Keratinocyte (primary cell): ENCODE measurements at regions not wholly inside any gene's neighbourhood (a gene's known extent, or its start where the extent isn't known, plus 50 kb on each side); places are given as distances from the start of the nearest gene placed in this dataset.

Experiments
- DNase-seq: peaks from one replicate; pipeline ENCODE4 v3.0.0-alpha.2; 2011; ENCODE audit warnings: low read depth, missing footprints, low spot score
- FAIRE-seq: peaks from 2 replicates; lab custom pipeline; 2011; peaks lifted over from hg19 to GRCh38; lab: Jason Lieb, UNC
- H2AFZ ChIP-seq: 2 replicates; pipeline ENCODE4 v1.6.0; 2012; ENCODE audit warnings: low read length, control low read depth, inconsistent platforms; ENCODE audit not compliant: control insufficient read depth
- H3K27ac ChIP-seq: 2 replicates; pipeline ENCODE4 v1.5.1; 2011; ENCODE audit warnings: low read length; ENCODE audit not compliant: control insufficient read depth, insufficient read depth
- H3K27me3 ChIP-seq: 3 replicates; pipeline ENCODE4 v1.6.0; 2011; ENCODE audit warnings: low read length; ENCODE audit not compliant: control insufficient read depth, insufficient read depth; ENCODE audit errors: extremely low read depth
- H3K36me3 ChIP-seq, 2 experiments: 2 replicates in 1 of 2; 3 replicates in 1 of 2; pipeline ENCODE4 v1.5.1; 2011; ENCODE audit warnings: low read length in 2 of 2, mild to moderate bottlenecking in 1 of 2; ENCODE audit not compliant: control insufficient read depth in 2 of 2, insufficient read depth in 2 of 2; ENCODE audit errors: extremely low read depth in 1 of 2
- H3K4me1 ChIP-seq: 3 replicates; pipeline ENCODE4 v1.5.1; 2011; ENCODE audit warnings: low read length; ENCODE audit not compliant: control insufficient read depth, insufficient read depth; ENCODE audit errors: extremely low read depth
- H3K4me2 ChIP-seq: 3 replicates; pipeline ENCODE4 v1.6.0; 2011; ENCODE audit warnings: low read depth, low read length; ENCODE audit not compliant: control insufficient read depth, insufficient read depth; ENCODE audit errors: extremely low read depth
- H3K4me3 ChIP-seq, 3 experiments: fragments of 200-600 bp in 1 of 3; sonication (generic) in 1 of 3; 2 replicates in 2 of 3; 3 replicates in 1 of 3; pipeline ENCODE4 v1.5.1; 2011 to 2016; ENCODE audit warnings: low read length in 3 of 3, mild to moderate bottlenecking in 3 of 3, control low read depth in 2 of 3, inconsistent platforms in 1 of 3, low read depth in 1 of 3, mixed read lengths in 1 of 3, mixed run types in 1 of 3, moderate library complexity in 1 of 3; ENCODE audit not compliant: control insufficient read depth in 2 of 3, insufficient read depth in 2 of 3; ENCODE audit errors: extremely low read depth in 1 of 3
- H3K79me2 ChIP-seq: 2 replicates; pipeline ENCODE4 v1.6.0; 2012; ENCODE audit warnings: low read length; ENCODE audit not compliant: control insufficient read depth, insufficient read depth
- H3K9ac ChIP-seq: 3 replicates; pipeline ENCODE4 v1.6.0; 2011; ENCODE audit warnings: low read length; ENCODE audit not compliant: control insufficient read depth, insufficient read depth; ENCODE audit errors: extremely low read depth
- H3K9me1 ChIP-seq: 3 replicates; pipeline ENCODE4 v1.6.0; 2011; ENCODE audit warnings: low read length; ENCODE audit not compliant: control insufficient read depth, insufficient read depth; ENCODE audit errors: extremely low read depth
- H3K9me3 ChIP-seq: 2 replicates; pipeline ENCODE4 v1.5.1; 2012; ENCODE audit warnings: low read depth, low read length; ENCODE audit not compliant: control insufficient read depth
- H4K20me1 ChIP-seq: 3 replicates; pipeline ENCODE4 v1.6.0; 2011; ENCODE audit warnings: low read length; ENCODE audit not compliant: control insufficient read depth, insufficient read depth; ENCODE audit errors: extremely low read depth
- CTCF ChIP-seq, 3 experiments: IDR thresholded peaks in 1 of 3; conservative IDR thresholded peaks in 1 of 3; optimal IDR thresholded peaks in 1 of 3; 2 replicates in 2 of 3; 3 replicates in 1 of 3; pipeline versions ENCODE3 to v1.5.1; 2011; ENCODE audit warnings: low read length in 3 of 3, mild to moderate bottlenecking in 3 of 3, moderate library complexity in 2 of 3, control low read depth in 1 of 3, inconsistent platforms in 1 of 3; ENCODE audit not compliant: insufficient read depth in 2 of 3; ENCODE audit errors: extremely low read depth in 1 of 3
- EZH2 ChIP-seq: IDR thresholded peaks from one replicate; pipeline ENCODE4 v1.6.1; 2012; ENCODE audit warnings: inconsistent platforms, mild to moderate bottlenecking, low read length, moderate library complexity
- dilution Hi-C: fragments of 300-500 bp; cut with MboI; formaldehyde crosslinking; loops from one replicate; pipeline ENCODE4 v1.7.0; 2020; ENCODE audit warnings: low sequenced_read_pairs; ENCODE audit not compliant: extremely low pct_ligation_motif_present

DNA sequence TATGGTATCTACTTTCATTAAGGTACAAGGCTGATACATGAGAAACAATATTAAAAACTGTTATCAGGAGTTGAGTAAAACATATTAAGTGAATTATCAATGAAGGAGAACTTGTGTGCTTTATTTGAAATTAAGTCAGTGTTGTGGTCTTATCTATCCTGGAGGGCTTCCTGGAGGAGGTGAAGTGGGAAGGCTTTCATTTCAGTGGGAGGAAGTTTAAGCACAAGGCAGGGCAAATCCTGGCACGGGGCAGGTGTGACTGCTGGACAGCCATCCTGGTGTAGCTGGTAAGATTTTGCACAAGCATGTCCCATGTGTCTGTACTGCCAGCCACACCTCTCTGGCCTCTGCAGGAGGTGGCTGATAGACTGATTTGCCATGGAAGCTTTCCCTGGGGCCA lies 159.7 kb upstream of the SKOR2 start:
- TF ChIP-seq CTCF (optimal IDR thresholded peaks at IDR 0.05 in 1 of 3, IDR thresholded peaks at IDR 0.05 in 1 of 3, conservative IDR thresholded peaks at IDR 0.05 in 1 of 3; ENCODE audit: extremely low read depth in 1 of 3, insufficient read depth in 2 of 3, low read length in 3 of 3) (no peak), EZH2 (no peak)
- Histone ChIP-seq H3K27ac (no peak overlapping the region), H3K27me3 (no peaks in the 10 kb centered on the region), H3K4me1 (no peaks in the 10 kb centered on the region), H4K20me1 (no peaks in the 10 kb centered on the region), H3K36me3 (no peaks in the 10 kb centered on the region), H3K9ac (no peak overlapping the region), H3K9me3 (no peaks in the 10 kb centered on the region), H3K4me2 (no peak overlapping the region), H3K9me1 (no peaks in the 10 kb centered on the region), H2AFZ (no peak overlapping the region), H3K4me3 (no peak overlapping the region), H3K79me2 (no peaks in the 10 kb centered on the region)
- dilution Hi-C loops = no loop called here
- FAIRE-seq = no peak
- DNase-seq = no peak

GRCh38 chr18:47410139-47410538 lies 158.7 kb upstream of the SKOR2 start:
- no peaks in the 10 kb centered on the region for H3K36me3 ChIP-seq
- no peak overlapping the region for H2AFZ ChIP-seq
- no peak overlapping the region for H3K4me3 ChIP-seq
- no peak overlapping the region for H3K9ac ChIP-seq
- FAIRE-seq = no peak
- no peaks in the 10 kb centered on the region for H4K20me1 ChIP-seq
- H3K4me1 ChIP-seq = no peaks in the 10 kb centered on the region
- no peaks in the 10 kb centered on the region for H3K9me1 ChIP-seq
- H3K79me2 ChIP-seq = no peaks in the 10 kb centered on the region
- dilution Hi-C loops = no loop called here
- no peaks in the 10 kb centered on the region for H3K9me3 ChIP-seq
- DNase-seq = no peak
- H3K27ac ChIP-seq = no peak overlapping the region
- H3K27me3 ChIP-seq = no peaks in the 10 kb centered on the region
- TF ChIP-seq CTCF (optimal IDR thresholded peaks at IDR 0.05 in 1 of 3, IDR thresholded peaks at IDR 0.05 in 1 of 3, conservative IDR thresholded peaks at IDR 0.05 in 1 of 3; ENCODE audit: extremely low read depth in 1 of 3, insufficient read depth in 2 of 3, low read length in 3 of 3) (no peak), EZH2 (no peak)
- H3K4me2 ChIP-seq = no peak overlapping the region
